GM20431 (cell line): ENCODE measurements at regions not wholly inside any gene's neighbourhood (a gene's known extent, or its start where the extent isn't known, plus 50 kb on each side); places are given as distances from the start of the nearest gene placed in this dataset.
"Not testable (repeated sequence)": the region's sequence is repeated elsewhere in the genome, so short reads cannot be mapped to it uniquely, and the experiment has no call there.

Source experiments
- in situ Hi-C: fragments of 300-500 bp; cut with MseI, MboI; formaldehyde crosslinking; loops from one replicate; pipeline ENCODE4 v1.15.0; 2020; ENCODE audit warnings: low sequenced_read_pairs; ENCODE audit not compliant: unreplicated experiment

GRCh38 chr9:22815246-22815645 lies 368.6 kb downstream of the DMRTA1 start:
- in situ Hi-C loops = no loop called here

GRCh38 chr9:22817181-22817580 lies 370.6 kb downstream of the DMRTA1 start:
- in situ Hi-C loops = no loop called here

- in situ Hi-C loops = no loop called here
These were observed 382.6 kb downstream of the DMRTA1 start for GRCh38 chr9:22829236-22829635.

GRCh38 chr9:22838266-22838665 lies 391.6 kb downstream of the DMRTA1 start:
- in situ Hi-C loops = no loop called here

GRCh38 chr9:22840641-22841040 lies 394.0 kb downstream of the DMRTA1 start:
- in situ Hi-C loops = no loop called here

GRCh38 chr9:22845243-22845642 lies 398.6 kb downstream of the DMRTA1 start:
- in situ Hi-C loops = not testable (repeated sequence)

- in situ Hi-C loops = no loop called here
These were observed 409.4 kb downstream of the DMRTA1 start for GRCh38 chr9:22855980-22856379.

- in situ Hi-C loops = no loop called here
These were observed 410.7 kb downstream of the DMRTA1 start for GRCh38 chr9:22857316-22857715.

GRCh38 chr9:22863106-22863505 lies 416.5 kb downstream of the DMRTA1 start:
- in situ Hi-C loops = no loop called here

- in situ Hi-C loops = no loop called here
These were observed 417.1 kb downstream of the DMRTA1 start for GRCh38 chr9:22863736-22864135.

- in situ Hi-C loops = no loop called here
These were observed 446.7 kb downstream of the DMRTA1 start for GRCh38 chr9:22893196-22893843.

- in situ Hi-C loops = no loop called here
These were observed 452.0 kb downstream of the DMRTA1 start for GRCh38 chr9:22898591-22898990.

GRCh38 chr9:22911632-22912031 lies 465.0 kb downstream of the DMRTA1 start:
- in situ Hi-C loops = no loop called here

GRCh38 chr9:22913026-22913425 lies 466.4 kb downstream of the DMRTA1 start:
- in situ Hi-C loops = no loop called here

- in situ Hi-C loops = no loop called here
These were observed 466.9 kb downstream of the DMRTA1 start for GRCh38 chr9:22913518-22913917.

- in situ Hi-C loops = no loop called here
These were observed 469.5 kb downstream of the DMRTA1 start for GRCh38 chr9:22916148-22916547.

GRCh38 chr9:22919423-22919822 lies 472.8 kb downstream of the DMRTA1 start:
- in situ Hi-C loops = no loop called here

- in situ Hi-C loops = no loop called here
These were observed 475.1 kb downstream of the DMRTA1 start for GRCh38 chr9:22921742-22922141.

GRCh38 chr9:22922222-22922621 lies 475.6 kb downstream of the DMRTA1 start:
- in situ Hi-C loops = no loop called here

- in situ Hi-C loops = no loop called here
These were observed 507.9 kb downstream of the DMRTA1 start for GRCh38 chr9:22954550-22954949.

GRCh38 chr9:22954964-22955363 lies 508.3 kb downstream of the DMRTA1 start:
- in situ Hi-C loops = no loop called here

- in situ Hi-C loops = no loop called here
These were observed 522.8 kb downstream of the DMRTA1 start for GRCh38 chr9:22969350-22969979.
